WTC11 (cell line): ENCODE measurements at regions not wholly inside any gene's neighbourhood (a gene's known extent, or its start where the extent isn't known, plus 50 kb on each side); places are given as distances from the start of the nearest gene placed in this dataset.

Source experiments
- ATAC-seq: fragments of 200-7000 bp; cut with Tn5 transposase; 2 replicates; pipeline ENCODE4 v1.10.0; 2021; ENCODE audit warnings: mild to moderate bottlenecking, moderate library complexity
- CTCF ChIA-PET: fragments of 300-600 bp; sonication (Branson Sonifier 250); formaldehyde crosslinking; loops from one replicate; lab custom pipeline; 2021; ENCODE audit warnings: antibody characterized with exemption; lab: Charles Lee
- POLR2A ChIA-PET: fragments of 350-600 bp; sonication (Branson Sonifier 250); formaldehyde crosslinking; loops from one replicate; lab custom pipeline; 2021; ENCODE audit warnings: antibody characterized with exemption; lab: Charles Lee
- DNase-seq: peaks from one replicate; pipeline ENCODE4 v3.0.0; 2021; ENCODE audit warnings: low spot score
- H3K27ac Mint-ChIP-seq: 2 replicates; pipeline ENCODE4 v1.8.0; 2021; ENCODE audit warnings: mixed read lengths
- H3K27me3 Mint-ChIP-seq: 2 replicates; pipeline ENCODE4 v1.8.0; 2021; ENCODE audit warnings: low read depth, mild to moderate bottlenecking, moderate library complexity, mixed read lengths
- H3K36me3 Mint-ChIP-seq: 2 replicates; pipeline ENCODE4 v1.8.0; 2021; ENCODE audit warnings: mixed read lengths
- H3K4me1 Mint-ChIP-seq: 2 replicates; pipeline ENCODE4 v1.8.0; 2022; ENCODE audit warnings: mixed read lengths
- H3K4me3 Mint-ChIP-seq: 2 replicates; pipeline ENCODE4 v1.8.0; 2021; ENCODE audit warnings: mild to moderate bottlenecking, moderate library complexity, mixed read lengths
- H3K9me3 Mint-ChIP-seq: 2 replicates; pipeline ENCODE4 v1.8.0; 2021; ENCODE audit warnings: mixed read lengths
- ATF6 ChIP-seq: sonication (generic); formaldehyde crosslinking; IDR thresholded peaks from 2 replicates; pipeline ENCODE4 v1.8.1; 2023; ENCODE audit warnings: mild to moderate bottlenecking, missing genetic modification reagents
- E2F1 ChIP-seq: sonication (generic); formaldehyde crosslinking; IDR thresholded peaks from 2 replicates; pipeline ENCODE4 v1.8.0; 2022; ENCODE audit warnings: mild to moderate bottlenecking, missing genetic modification reagents
- FOXJ3 ChIP-seq: sonication (generic); formaldehyde crosslinking; IDR thresholded peaks from 2 replicates; pipeline ENCODE4 v1.9.0; 2021; ENCODE audit warnings: missing genetic modification reagents, mild to moderate bottlenecking, borderline replicate concordance
- GABPB1 ChIP-seq: sonication (generic); formaldehyde crosslinking; IDR thresholded peaks from 2 replicates; pipeline ENCODE4 v1.8.1; 2023; ENCODE audit warnings: mild to moderate bottlenecking, missing genetic modification reagents
- NFYB ChIP-seq: sonication (generic); formaldehyde crosslinking; conservative IDR thresholded peaks from 2 replicates; pipeline ENCODE4 v1.8.0; 2022; ENCODE audit warnings: low read depth, missing genetic modification reagents
- NR2C2 ChIP-seq: sonication (generic); formaldehyde crosslinking; IDR thresholded peaks from 2 replicates; pipeline ENCODE4 v1.8.0; 2022; ENCODE audit warnings: mild to moderate bottlenecking, missing genetic modification reagents
- ZNF232 ChIP-seq: sonication (generic); formaldehyde crosslinking; IDR thresholded peaks from 2 replicates; pipeline ENCODE4 v1.8.0; 2022; ENCODE audit warnings: mild to moderate bottlenecking, missing genetic modification reagents
- ZNF281 ChIP-seq: sonication (generic); formaldehyde crosslinking; IDR thresholded peaks from 2 replicates; pipeline ENCODE4 v1.8.0; 2023; ENCODE audit warnings: mild to moderate bottlenecking, missing genetic modification reagents
- ZNF317 ChIP-seq: sonication (generic); formaldehyde crosslinking; IDR thresholded peaks from 2 replicates; pipeline ENCODE4 v1.8.1; 2023; ENCODE audit warnings: low read depth, mild to moderate bottlenecking, moderate library complexity, missing genetic modification reagents, borderline replicate concordance
- ZNF512 ChIP-seq: sonication (generic); formaldehyde crosslinking; IDR thresholded peaks from 2 replicates; pipeline ENCODE4 v1.8.1; 2022; ENCODE audit warnings: missing genetic modification reagents, borderline replicate concordance
- TF ChIP-seq, protein P1 (sequence below): fragments of 250-450 bp; sonication (Bioruptor Pico); IDR thresholded peaks from 2 replicates; pipeline ENCODE4 v1.9.0; 2021; ENCODE audit warnings: mild to moderate bottlenecking, borderline replicate concordance

DNA sequence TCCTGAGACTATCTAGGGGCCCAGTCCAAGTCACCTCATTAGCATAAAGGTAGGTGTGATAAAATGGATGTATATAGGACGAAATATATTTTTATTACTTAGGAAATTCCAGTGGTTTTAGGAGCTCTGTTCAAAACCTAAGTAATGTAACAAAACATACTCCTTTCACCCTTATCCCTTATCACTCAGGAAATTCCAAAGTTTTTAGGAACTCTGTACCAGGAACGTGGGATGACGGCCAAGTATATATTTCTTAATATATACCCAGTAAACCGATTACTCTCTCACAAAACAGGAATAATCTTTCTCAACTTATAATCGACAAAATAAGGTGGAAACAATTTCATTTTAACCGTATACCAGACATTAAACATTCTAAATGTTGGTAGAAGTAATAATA, 195.7 kb downstream of the ZPLD1 start:
- POLR2A ChIA-PET = no interaction called here
- ATAC-seq = no peak
- H3K27ac Mint-ChIP-seq = no peak overlapping the region

GRCh38 chr3:102643546-102643945, 208.7 kb downstream of the ZPLD1 start:
- no peaks in the 10 kb centered on the region for H3K27me3 Mint-ChIP-seq
- H3K9me3 Mint-ChIP-seq = peaks cover 4% of the 10 kb centered on the region
- ChIA-PET CTCF (no interaction called here), POLR2A (no interaction called here)
- no peak overlapping the region for H3K27ac Mint-ChIP-seq
- ATAC-seq (no peak), DNase-seq (no peak)
- H3K4me1 Mint-ChIP-seq = 0 out of 2 replicates have a peak, but pooled peaks cover 2% of the 10 kb centered on the region
- H3K36me3 Mint-ChIP-seq = no peaks in the 10 kb centered on the region; the same call in 1 of the 2 replicates
- no peak overlapping the region for H3K4me3 Mint-ChIP-seq
- no peak for TF ChIP-seq ATF6 (CRISPR knock-in tag)
- TF ChIP-seq GABPB1 (CRISPR knock-in tag) = no peak
- no peak for TF ChIP-seq FOXJ3
- TF ChIP-seq NFYB (CRISPR knock-in tag) = no peak
- TF ChIP-seq ZNF281 (CRISPR knock-in tag) = no peak

More for the DNA sequence above, 195.7 kb downstream of the ZPLD1 start:
- TF ChIP-seq, protein P1, sequence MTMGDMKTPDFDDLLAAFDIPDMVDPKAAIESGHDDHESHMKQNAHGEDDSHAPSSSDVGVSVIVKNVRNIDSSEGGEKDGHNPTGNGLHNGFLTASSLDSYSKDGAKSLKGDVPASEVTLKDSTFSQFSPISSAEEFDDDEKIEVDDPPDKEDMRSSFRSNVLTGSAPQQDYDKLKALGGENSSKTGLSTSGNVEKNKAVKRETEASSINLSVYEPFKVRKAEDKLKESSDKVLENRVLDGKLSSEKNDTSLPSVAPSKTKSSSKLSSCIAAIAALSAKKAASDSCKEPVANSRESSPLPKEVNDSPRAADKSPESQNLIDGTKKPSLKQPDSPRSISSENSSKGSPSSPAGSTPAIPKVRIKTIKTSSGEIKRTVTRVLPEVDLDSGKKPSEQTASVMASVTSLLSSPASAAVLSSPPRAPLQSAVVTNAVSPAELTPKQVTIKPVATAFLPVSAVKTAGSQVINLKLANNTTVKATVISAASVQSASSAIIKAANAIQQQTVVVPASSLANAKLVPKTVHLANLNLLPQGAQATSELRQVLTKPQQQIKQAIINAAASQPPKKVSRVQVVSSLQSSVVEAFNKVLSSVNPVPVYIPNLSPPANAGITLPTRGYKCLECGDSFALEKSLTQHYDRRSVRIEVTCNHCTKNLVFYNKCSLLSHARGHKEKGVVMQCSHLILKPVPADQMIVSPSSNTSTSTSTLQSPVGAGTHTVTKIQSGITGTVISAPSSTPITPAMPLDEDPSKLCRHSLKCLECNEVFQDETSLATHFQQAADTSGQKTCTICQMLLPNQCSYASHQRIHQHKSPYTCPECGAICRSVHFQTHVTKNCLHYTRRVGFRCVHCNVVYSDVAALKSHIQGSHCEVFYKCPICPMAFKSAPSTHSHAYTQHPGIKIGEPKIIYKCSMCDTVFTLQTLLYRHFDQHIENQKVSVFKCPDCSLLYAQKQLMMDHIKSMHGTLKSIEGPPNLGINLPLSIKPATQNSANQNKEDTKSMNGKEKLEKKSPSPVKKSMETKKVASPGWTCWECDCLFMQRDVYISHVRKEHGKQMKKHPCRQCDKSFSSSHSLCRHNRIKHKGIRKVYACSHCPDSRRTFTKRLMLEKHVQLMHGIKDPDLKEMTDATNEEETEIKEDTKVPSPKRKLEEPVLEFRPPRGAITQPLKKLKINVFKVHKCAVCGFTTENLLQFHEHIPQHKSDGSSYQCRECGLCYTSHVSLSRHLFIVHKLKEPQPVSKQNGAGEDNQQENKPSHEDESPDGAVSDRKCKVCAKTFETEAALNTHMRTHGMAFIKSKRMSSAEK (CRISPR knock-in tag) = no peak
- TF ChIP-seq E2F1 (CRISPR knock-in tag) (no peak), ZNF232 (CRISPR knock-in tag) (no peak), NR2C2 (no peak), GABPB1 (CRISPR knock-in tag) (no peak), ZNF512 (CRISPR knock-in tag) (no peak), ZNF281 (CRISPR knock-in tag) (no peak), ZNF317 (no peak)
- Mint-ChIP-seq H3K9me3 (peaks cover 19% of the 10 kb centered on the region), H3K27me3 (no peaks in the 10 kb centered on the region), H3K4me1 (no peaks in the 10 kb centered on the region), H3K4me3 (no peak overlapping the region), H3K36me3 (peaks cover 11% of the 10 kb centered on the region)
- DNase-seq = no peak
- CTCF ChIA-PET = no interaction called here
